HCT116 (cell line): ENCODE measurements at regions not wholly inside any gene's neighbourhood (a gene's known extent, or its start where the extent isn't known, plus 50 kb on each side); places are given as distances from the start of the nearest gene placed in this dataset.

Experiments
- CBX3 ChIP-seq: IDR thresholded peaks from 2 replicates; pipeline ENCODE4 v1.6.1; 2012; ENCODE audit warnings: low read depth
- EZH2 ChIP-seq: fragments of 200-600 bp; sonication (generic); IDR thresholded peaks from 2 replicates; pipeline ENCODE4 v1.6.1; 2017; ENCODE audit warnings: antibody characterized with exemption, mixed run types
- POLR2A ChIP-seq: IDR thresholded peaks from 2 replicates; pipeline ENCODE4 v1.7.0; 2011; ENCODE audit warnings: borderline replicate concordance; ENCODE audit not compliant: insufficient read depth, insufficient read length; ENCODE audit errors: extremely low read depth
- RAD21 ChIP-seq: IDR thresholded peaks from 2 replicates; pipeline ENCODE4 v1.6.1; 2012; ENCODE audit warnings: low read depth, mild to moderate bottlenecking
- TF ChIP-seq, protein P1 (sequence below), 3 experiments: fragments of 200-600 bp in 1 of 3; sonication (generic) in 1 of 3; IDR thresholded peaks in 2 of 3; conservative IDR thresholded peaks in 1 of 3; 2 replicates each; pipeline ENCODE4 v1.5.1; 2012 to 2017; ENCODE audit warnings: low read depth in 2 of 3, low read length in 2 of 3, antibody characterized with exemption in 1 of 3, borderline replicate concordance in 1 of 3, control low read depth in 1 of 3, mild to moderate bottlenecking in 1 of 3, mixed read lengths in 1 of 3, mixed run types in 1 of 3, moderate library complexity in 1 of 3; ENCODE audit not compliant: insufficient read depth in 1 of 3

DNA sequence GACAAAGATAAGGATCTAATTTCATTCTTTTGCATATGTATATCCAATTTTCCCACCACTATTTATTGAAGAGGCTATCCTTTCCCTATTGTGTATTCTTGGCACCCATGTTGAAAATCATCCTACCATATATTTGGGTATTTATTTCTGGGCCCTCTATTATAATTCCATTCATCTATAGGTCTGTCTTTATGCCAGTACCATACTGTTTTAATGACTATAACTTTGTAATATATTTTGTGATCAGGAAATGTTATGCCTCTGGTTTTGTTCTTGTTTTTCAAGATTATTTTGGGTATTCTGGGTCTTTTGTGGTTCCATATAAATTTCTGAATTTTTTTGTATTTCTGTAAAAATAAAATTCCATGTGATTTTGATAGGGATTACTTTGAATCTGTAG is 347.6 kb upstream of the SULF2 start:
- TF ChIP-seq POLR2A: no peak
- TF ChIP-seq, protein P1, sequence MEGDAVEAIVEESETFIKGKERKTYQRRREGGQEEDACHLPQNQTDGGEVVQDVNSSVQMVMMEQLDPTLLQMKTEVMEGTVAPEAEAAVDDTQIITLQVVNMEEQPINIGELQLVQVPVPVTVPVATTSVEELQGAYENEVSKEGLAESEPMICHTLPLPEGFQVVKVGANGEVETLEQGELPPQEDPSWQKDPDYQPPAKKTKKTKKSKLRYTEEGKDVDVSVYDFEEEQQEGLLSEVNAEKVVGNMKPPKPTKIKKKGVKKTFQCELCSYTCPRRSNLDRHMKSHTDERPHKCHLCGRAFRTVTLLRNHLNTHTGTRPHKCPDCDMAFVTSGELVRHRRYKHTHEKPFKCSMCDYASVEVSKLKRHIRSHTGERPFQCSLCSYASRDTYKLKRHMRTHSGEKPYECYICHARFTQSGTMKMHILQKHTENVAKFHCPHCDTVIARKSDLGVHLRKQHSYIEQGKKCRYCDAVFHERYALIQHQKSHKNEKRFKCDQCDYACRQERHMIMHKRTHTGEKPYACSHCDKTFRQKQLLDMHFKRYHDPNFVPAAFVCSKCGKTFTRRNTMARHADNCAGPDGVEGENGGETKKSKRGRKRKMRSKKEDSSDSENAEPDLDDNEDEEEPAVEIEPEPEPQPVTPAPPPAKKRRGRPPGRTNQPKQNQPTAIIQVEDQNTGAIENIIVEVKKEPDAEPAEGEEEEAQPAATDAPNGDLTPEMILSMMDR (IDR thresholded peaks at IDR 0.05 in 2 of 3, conservative IDR thresholded peaks at IDR 0.05 in 1 of 3; ENCODE audit: borderline replicate concordance in 1 of 3, insufficient read depth in 1 of 3, low read depth in 2 of 3, low read length in 2 of 3): no peak
- no peak for TF ChIP-seq RAD21
- TF ChIP-seq CBX3: no peak
- no peak for TF ChIP-seq EZH2
